K562 (cell line): ENCODE measurements at regions not wholly inside any gene's neighbourhood (a gene's known extent, or its start where the extent isn't known, plus 50 kb on each side); places are given as distances from the start of the nearest gene placed in this dataset.

Source experiments
- ATAC-seq: fragments of 200-7000 bp; cut with Tn5 transposase; 3 replicates; pipeline ENCODE4 v1.9.1; 2020; ENCODE audit warnings: moderate library complexity
- BruUV-seq: library from RNA; stranded (reverse); fragments of 400-500 nt; replicated peaks from 2 replicates; lab custom pipeline; 2021; lab: Mats Ljungman, UMichigan
- CTCF ChIA-PET: fragments of 300-600 bp; formaldehyde crosslinking; extraction: SDS; loops from one replicate; lab custom pipeline; 2021; ENCODE audit warnings: low intra/inter-chr PET ratio; lab: Yijun Ruan, JAX
- POLR2A ChIA-PET: fragments of 300-600, 350-650 bp; sonication (Branson Sonifier 250); formaldehyde crosslinking; extraction: SDS; loops from one replicate; lab custom pipeline; 2021; ENCODE audit warnings: antibody characterized with exemption, inconsistent platforms; lab: Yijun Ruan, JAX
- DNase-seq, 4 experiments: peaks; one replicate each; pipeline versions ENCODE4 v3.0.0 to v3.0.0-alpha.2; 2011 to 2018; ENCODE audit warnings: low spot score in 3 of 4, mixed read lengths in 3 of 4; ENCODE audit errors: extremely low read depth in 1 of 4
- FAIRE-seq: peaks from 2 replicates; lab custom pipeline; 2011; peaks lifted over from hg19 to GRCh38; lab: Jason Lieb, UNC
- H2AFZ ChIP-seq: 2 replicates; pipeline ENCODE4 v1.6.0; 2011; ENCODE audit warnings: low read depth, low read length, control low read depth, inconsistent platforms
- H3K27ac ChIP-seq: fragments of 200-600 bp; 3 replicates; pipeline ENCODE4 v1.8.0; 2011; ENCODE audit warnings: low read depth, mild to moderate bottlenecking, control low read depth, inconsistent platforms, low read length, moderate library complexity, mixed read lengths; ENCODE audit errors: extremely low read depth
- H3K27me3 ChIP-seq, 2 experiments: fragments of 300-600 bp in 1 of 2; 2 replicates in 1 of 2; 3 replicates in 1 of 2; pipeline versions ENCODE4 v1.6.0 to v1.8.0; 2011; ENCODE audit warnings: inconsistent platforms in 2 of 2, low read length in 2 of 2, mild to moderate bottlenecking in 1 of 2, mixed read lengths in 1 of 2, moderate library complexity in 1 of 2; ENCODE audit not compliant: control insufficient read depth in 2 of 2, insufficient read depth in 2 of 2
- H3K36me3 ChIP-seq: fragments of 300-600 bp; 3 replicates; pipeline ENCODE4 v1.8.0; 2011; ENCODE audit warnings: mild to moderate bottlenecking, low read length, inconsistent platforms; ENCODE audit not compliant: control insufficient read depth, insufficient read depth
- H3K4me1 ChIP-seq, 2 experiments: fragments of 200-600 bp in 1 of 2; replicated peaks in 1 of 2; 2 replicates in 1 of 2; 3 replicates in 1 of 2; pipeline versions ENCODE4 v1.5.1 to v1.8.0; 2011; ENCODE audit warnings: inconsistent platforms in 2 of 2, low read length in 2 of 2, mild to moderate bottlenecking in 1 of 2, mixed read lengths in 1 of 2, moderate library complexity in 1 of 2; ENCODE audit not compliant: control insufficient read depth in 2 of 2, insufficient read depth in 2 of 2
- H3K4me2 ChIP-seq: 2 replicates; pipeline ENCODE4 v1.6.1; 2011; ENCODE audit warnings: low read length, control low read depth, inconsistent platforms, mixed read lengths; ENCODE audit not compliant: insufficient read depth
- H3K4me3 ChIP-seq: fragments of 200-600 bp; sonication (generic), shearing (Covaris generic); 2 replicates; pipeline ENCODE4 v1.5.1; 2016; ENCODE audit warnings: control low read depth, inconsistent platforms
- H3K79me2 ChIP-seq: fragments of 200-600 bp; 3 replicates; pipeline ENCODE4 v1.8.0; 2011; ENCODE audit warnings: low read length, inconsistent platforms; ENCODE audit not compliant: control insufficient read depth, insufficient read depth
- H3K9ac ChIP-seq, 2 experiments: 2 replicates each; pipeline versions ENCODE4 v1.6.0 to v1.6.1; 2011; ENCODE audit warnings: low read depth in 2 of 2, low read length in 2 of 2, control low read depth in 1 of 2, inconsistent platforms in 1 of 2, mild to moderate bottlenecking in 1 of 2, mixed read lengths in 1 of 2; ENCODE audit not compliant: insufficient read depth in 1 of 2
- H3K9me1 ChIP-seq: one replicate; pipeline ENCODE4 v1.6.0; 2011; ENCODE audit warnings: inconsistent platforms, mild to moderate bottlenecking, low read length, moderate library complexity; ENCODE audit not compliant: control insufficient read depth, insufficient read depth
- H3K9me3 ChIP-seq: replicated peaks from 2 replicates; pipeline ENCODE4 v1.5.1; 2011; ENCODE audit warnings: low read depth, low read length, inconsistent platforms; ENCODE audit not compliant: control insufficient read depth, insufficient read depth
- H4K20me1 ChIP-seq: replicated peaks from 2 replicates; pipeline ENCODE4 v1.6.1; 2011; ENCODE audit warnings: low read length, inconsistent platforms, mixed read lengths; ENCODE audit not compliant: control insufficient read depth, insufficient read depth
- E2F6 ChIP-seq, 2 experiments: IDR thresholded peaks; 2 replicates each; pipeline ENCODE4 v1.6.1; 2011; ENCODE audit warnings: borderline replicate concordance in 1 of 2, control low read depth in 1 of 2, low read depth in 1 of 2, low read length in 1 of 2, mild to moderate bottlenecking in 1 of 2, mixed read lengths in 1 of 2, moderate library complexity in 1 of 2; ENCODE audit not compliant: insufficient read depth in 1 of 2, insufficient read length in 1 of 2, poor library complexity in 1 of 2, severe bottlenecking in 1 of 2; ENCODE audit errors: extremely low read depth in 1 of 2
- ELK1 ChIP-seq: sonication (generic); formaldehyde crosslinking; IDR thresholded peaks from 2 replicates; pipeline ENCODE4 v1.8.1; 2022; ENCODE audit warnings: missing genetic modification reagents
- ZFPM2 ChIP-seq: fragments of 250-450 bp; sonication (Bioruptor Pico); IDR thresholded peaks from 2 replicates; pipeline ENCODE4 v1.5.1; 2022; ENCODE audit warnings: mild to moderate bottlenecking
- ZMIZ1 ChIP-seq, 2 experiments: fragments of 150-350 bp in 1 of 2; IDR thresholded peaks; 2 replicates each; pipeline ENCODE4 v1.6.1; 2012 to 2016; ENCODE audit warnings: low read depth in 2 of 2, low read length in 2 of 2, mild to moderate bottlenecking in 1 of 2, moderate library complexity in 1 of 2
- WGBS: fragments of 100-300 bp; shearing (Covaris generic); methylation state at CpG from one replicate; pipeline ENCODE4 v1.1.6; 2016; ENCODE audit warnings: low coverage, mixed read lengths; ENCODE audit not compliant: insufficient coverage; ENCODE audit errors: missing lambda C conversion rate; 5-methylcytosine and 5-hydroxymethylcytosine counted together
- in situ Hi-C: fragments of 300-500 bp; cut with MboI; formaldehyde crosslinking; loops from 4 replicates; pipeline ENCODE4 v1.15.0; 2018; ENCODE audit warnings: inconsistent platforms, mixed read lengths
- intact Hi-C: fragments of 100-400 bp; cut with micrococcal nuclease; formaldehyde crosslinking; loops from 2 replicates; pipeline ENCODE4 v1.14.2; 2022

- TF ChIP-seq ELK1 (no peak), ZMIZ1 (IDR thresholded peaks at IDR 0.05; ENCODE audit: low read depth in 2 of 2, low read length in 2 of 2) (no peak)
Observed at GRCh38 chr4:180153587-180153986, 2089.6 kb upstream of the TENM3 start (continued).

GRCh38 chr4:180156684-180157083, 2086.5 kb upstream of the TENM3 start:
- Histone ChIP-seq H3K9me3 (no peaks in the 10 kb centered on the region; the same call in none of the 2 replicates), H3K79me2 (no peaks in the 10 kb centered on the region), H3K36me3 (no peaks in the 10 kb centered on the region), H2AFZ (no peak overlapping the region)
- no TSS peak for BruUV-seq
- FAIRE-seq = no peak
- TF ChIP-seq E2F6 (IDR thresholded peaks at IDR 0.05; ENCODE audit: borderline replicate concordance in 1 of 2, extremely low read depth in 1 of 2, insufficient read depth in 1 of 2, insufficient read length in 1 of 2, low read depth in 1 of 2, low read length in 1 of 2, poor library complexity in 1 of 2, severe bottlenecking in 1 of 2) = no peak
- TF ChIP-seq ZFPM2 (CRISPR knock-in tag) = no peak
- TF ChIP-seq, all 486 proteins: peak for 0
- CTCF ChIA-PET = no interaction called here
- Histone ChIP-seq H3K27me3 (no peaks in the 10 kb centered on the region), H3K4me1 (no peaks in the 10 kb centered on the region), H4K20me1 (no peaks in the 10 kb centered on the region), H3K4me2 (no peak overlapping the region), H3K9me1 (no peaks in the 10 kb centered on the region), H3K27ac (no peak overlapping the region), H3K4me3 (no peak overlapping the region), H3K9ac (no peak overlapping the region)
- no peak for DNase-seq
- intact Hi-C loops (no loop called here), in situ Hi-C loops (no loop called here)
- 0% methylated on average over 1 of the region's 1 CpG for WGBS
- POLR2A ChIA-PET = no interaction called here
- no peak for ATAC-seq
